ENCODE measurements at regions not wholly inside any gene's neighbourhood (a gene's known extent, or its start where the extent isn't known, plus 50 kb on each side); places are given as distances from the start of the nearest gene placed in this dataset.

GRCh38 chr5:174221946-174222345 is 176.4 kb downstream of the NSG2 start:
- Mint-ChIP-seq H3K36me3 (ENCODE audit: low read depth) (no peaks in the 10 kb centered on the region), H3K4me1 (no peaks in the 10 kb centered on the region), H3K27me3 (peaks cover 5% of the 10 kb centered on the region), H3K4me3 (no peak overlapping the region), H3K9me3 (ENCODE audit: low read depth) (no peaks in the 10 kb centered on the region), H3K27ac (no peak overlapping the region)
- ATAC-seq (no peak), DNase-seq (no peak)
- intact Hi-C loops (cut with DNase I, micrococcal nuclease): no loop called here
- POLR2A ChIA-PET: no interaction called here
- CTCF ChIA-PET: no interaction called here

- ATAC-seq: no peak
- Mint-ChIP-seq H3K27ac (no peak overlapping the region), H3K27me3 (peaks cover 5% of the 10 kb centered on the region), H3K36me3 (ENCODE audit: low read depth) (no peaks in the 10 kb centered on the region), H3K4me3 (no peak overlapping the region), H3K9me3 (ENCODE audit: low read depth) (no peaks in the 10 kb centered on the region), H3K4me1 (no peaks in the 10 kb centered on the region)
- intact Hi-C loops (cut with DNase I, micrococcal nuclease): no loop called here
- no peak for DNase-seq
- ChIA-PET POLR2A (no interaction called here), CTCF (no interaction called here)
Measured at GRCh38 chr5:174222891-174223290, 177.4 kb downstream of the NSG2 start.

GRCh38 chr5:174223355-174223754 is 177.8 kb downstream of the NSG2 start:
- no peaks in the 10 kb centered on the region for H3K4me1 Mint-ChIP-seq
- POLR2A ChIA-PET: no interaction called here
- no peak overlapping the region for H3K4me3 Mint-ChIP-seq
- ATAC-seq: no peak
- no peaks in the 10 kb centered on the region for H3K9me3 Mint-ChIP-seq (ENCODE audit: low read depth)
- CTCF ChIA-PET: no interaction called here
- no peak for DNase-seq
- no peak overlapping the region for H3K27ac Mint-ChIP-seq
- peaks cover 5% of the 10 kb centered on the region for H3K27me3 Mint-ChIP-seq
- intact Hi-C loops (cut with DNase I, micrococcal nuclease): no loop called here
- no peaks in the 10 kb centered on the region for H3K36me3 Mint-ChIP-seq (ENCODE audit: low read depth)

GRCh38 chr5:174229068-174229467 is 183.6 kb downstream of the NSG2 start:
- DNase-seq: no peak
- POLR2A ChIA-PET: no interaction called here
- no peaks in the 10 kb centered on the region for H3K9me3 Mint-ChIP-seq (ENCODE audit: low read depth)
- no peaks in the 10 kb centered on the region for H3K4me1 Mint-ChIP-seq
- ATAC-seq: no peak
- no peak overlapping the region for H3K27ac Mint-ChIP-seq
- peaks cover 21% of the 10 kb centered on the region for H3K27me3 Mint-ChIP-seq
- H3K36me3 Mint-ChIP-seq (ENCODE audit: low read depth): no peaks in the 10 kb centered on the region
- intact Hi-C loops (cut with DNase I, micrococcal nuclease): no loop called here
- no peak overlapping the region for H3K4me3 Mint-ChIP-seq
- CTCF ChIA-PET: no interaction called here

GRCh38 chr5:174229514-174230370 is 184.2 kb downstream of the NSG2 start:
- ATAC-seq (no peak), DNase-seq (no peak)
- Mint-ChIP-seq H3K36me3 (ENCODE audit: low read depth) (no peaks in the 10 kb centered on the region), H3K4me3 (no peak overlapping the region), H3K4me1 (no peaks in the 10 kb centered on the region), H3K27ac (no peak overlapping the region), H3K9me3 (ENCODE audit: low read depth) (no peaks in the 10 kb centered on the region), H3K27me3 (peaks cover 22% of the 10 kb centered on the region)
- CTCF ChIA-PET: no interaction called here
- intact Hi-C loops (cut with DNase I, micrococcal nuclease): no loop called here
- POLR2A ChIA-PET: no interaction called here

- intact Hi-C loops (cut with DNase I, micrococcal nuclease): no loop called here
- Mint-ChIP-seq H3K27me3 (peaks cover 23% of the 10 kb centered on the region), H3K36me3 (ENCODE audit: low read depth) (no peaks in the 10 kb centered on the region), H3K4me3 (no peak overlapping the region), H3K4me1 (no peaks in the 10 kb centered on the region), H3K27ac (no peak overlapping the region), H3K9me3 (ENCODE audit: low read depth) (no peaks in the 10 kb centered on the region)
- POLR2A ChIA-PET: no interaction called here
- CTCF ChIA-PET: no interaction called here
- DNase-seq (no peak), ATAC-seq (no peak)
Measured at GRCh38 chr5:174231956-174232487, 186.5 kb downstream of the NSG2 start.

- ATAC-seq (no peak), DNase-seq (no peak)
- CTCF ChIA-PET: no interaction called here
- POLR2A ChIA-PET: no interaction called here
- no peaks in the 10 kb centered on the region for H3K4me1 Mint-ChIP-seq
- no peaks in the 10 kb centered on the region for H3K36me3 Mint-ChIP-seq (ENCODE audit: low read depth)
- intact Hi-C loops (cut with DNase I, micrococcal nuclease): no loop called here
- H3K4me3 Mint-ChIP-seq: no peak overlapping the region
- peaks cover 2% of the 10 kb centered on the region for H3K9me3 Mint-ChIP-seq (ENCODE audit: low read depth)
- peaks cover 19% of the 10 kb centered on the region for H3K27me3 Mint-ChIP-seq
- no peak overlapping the region for H3K27ac Mint-ChIP-seq
Measured at GRCh38 chr5:174234388-174234787, 188.9 kb downstream of the NSG2 start.

- ChIA-PET CTCF (interaction anchor here (0.6 kb wide), 1 partner anchor 7 kb away, joined by 3 read pairs; no protein-coding TSS in a partner anchor), POLR2A (no interaction called here)
- intact Hi-C loops (cut with DNase I, micrococcal nuclease): no loop called here
- Mint-ChIP-seq H3K9me3 (ENCODE audit: low read depth) (peaks cover 2% of the 10 kb centered on the region), H3K4me3 (no peak overlapping the region), H3K27me3 (peaks cover 20% of the 10 kb centered on the region), H3K27ac (no peak overlapping the region), H3K4me1 (no peaks in the 10 kb centered on the region), H3K36me3 (ENCODE audit: low read depth) (no peaks in the 10 kb centered on the region)
- DNase-seq: no peak
- ATAC-seq: no peak
Measured at GRCh38 chr5:174235221-174236011, 189.9 kb downstream of the NSG2 start.

GRCh38 chr5:174236070-174236469 is 190.6 kb downstream of the NSG2 start:
- no peak overlapping the region for H3K27ac Mint-ChIP-seq

GRCh38 chr5:174239718-174240117 is 194.2 kb downstream of the NSG2 start:
- Mint-ChIP-seq H3K27me3 (peaks cover 14% of the 10 kb centered on the region), H3K4me3 (no peak overlapping the region), H3K36me3 (ENCODE audit: low read depth) (no peaks in the 10 kb centered on the region), H3K27ac (no peak overlapping the region), H3K9me3 (ENCODE audit: low read depth) (peaks cover 8% of the 10 kb centered on the region), H3K4me1 (no peaks in the 10 kb centered on the region)
- DNase-seq (no peak), ATAC-seq (no peak)
- CTCF ChIA-PET: no interaction called here
- intact Hi-C loops (cut with DNase I, micrococcal nuclease): no loop called here
- POLR2A ChIA-PET: no interaction called here

More at GRCh38 chr5:174236070-174236469, 190.6 kb downstream of the NSG2 start:
- peaks cover 19% of the 10 kb centered on the region for H3K27me3 Mint-ChIP-seq
- intact Hi-C loops (cut with DNase I, micrococcal nuclease): no loop called here
- no peak for ATAC-seq
- no peaks in the 10 kb centered on the region for H3K4me1 Mint-ChIP-seq
- CTCF ChIA-PET: interaction anchor here (0.6 kb wide), 2 partner anchors 8 to 225 kb away, joined by 3 read pairs; no protein-coding TSS in a partner anchor
- no peaks in the 10 kb centered on the region for H3K36me3 Mint-ChIP-seq (ENCODE audit: low read depth)
- H3K9me3 Mint-ChIP-seq (ENCODE audit: low read depth): peaks cover 2% of the 10 kb centered on the region
- POLR2A ChIA-PET: no interaction called here
- H3K4me3 Mint-ChIP-seq: no peak overlapping the region
- DNase-seq: no peak

GRCh38 chr5:174242573-174242972 is 197.1 kb downstream of the NSG2 start:
- H3K9me3 Mint-ChIP-seq (ENCODE audit: low read depth): peaks cover 8% of the 10 kb centered on the region

GRCh38 chr5:174243904-174244303 is 198.4 kb downstream of the NSG2 start:
- Mint-ChIP-seq H3K27ac (no peak overlapping the region), H3K36me3 (ENCODE audit: low read depth) (no peaks in the 10 kb centered on the region), H3K4me3 (no peak overlapping the region), H3K9me3 (ENCODE audit: low read depth) (peaks cover 7% of the 10 kb centered on the region), H3K27me3 (peaks cover 8% of the 10 kb centered on the region), H3K4me1 (no peaks in the 10 kb centered on the region)
- ChIA-PET CTCF (no interaction called here), POLR2A (no interaction called here)
- DNase-seq: no peak
- intact Hi-C loops (cut with DNase I, micrococcal nuclease): no loop called here
- ATAC-seq: no peak

More at GRCh38 chr5:174242573-174242972, 197.1 kb downstream of the NSG2 start:
- peaks cover 8% of the 10 kb centered on the region for H3K27me3 Mint-ChIP-seq
- no peaks in the 10 kb centered on the region for H3K36me3 Mint-ChIP-seq (ENCODE audit: low read depth)
- POLR2A ChIA-PET: no interaction called here
- intact Hi-C loops (cut with DNase I, micrococcal nuclease): no loop called here
- CTCF ChIA-PET: interaction anchor here (0.6 kb wide), 1 partner anchor 31 kb away, joined by 3 read pairs; no protein-coding TSS in a partner anchor
- ATAC-seq: no peak
- DNase-seq: no peak
- H3K27ac Mint-ChIP-seq: no peak overlapping the region
- no peak overlapping the region for H3K4me3 Mint-ChIP-seq
- no peaks in the 10 kb centered on the region for H3K4me1 Mint-ChIP-seq

Data from activated CD4-positive, alpha-beta T cell treated with anti-CD3 and anti-CD28 coated beads for 36 hours (primary cell).